HCT116 (cell line): ENCODE measurements at regions not wholly inside any gene's neighbourhood (a gene's known extent, or its start where the extent isn't known, plus 50 kb on each side); places are given as distances from the start of the nearest gene placed in this dataset.

Experiments
- ATAC-seq: fragments of 200-7000 bp; cut with Tn5 transposase; 2 replicates; pipeline ENCODE4 v1.9.1; 2020; ENCODE audit warnings: mild to moderate bottlenecking, moderate library complexity
- BruUV-seq: library from RNA; stranded (reverse); fragments of 400-500 nt; replicated peaks from 2 replicates; lab custom pipeline; 2021; lab: Mats Ljungman, UMichigan
- CTCF ChIA-PET: fragments of 300-600 bp; sonication (Branson Sonifier 250); formaldehyde crosslinking; loops from one replicate; lab custom pipeline; 2021; ENCODE audit warnings: antibody characterized with exemption; lab: Charles Lee
- POLR2A ChIA-PET: fragments of 300-600, 350-600 bp; sonication (Branson Sonifier 250); formaldehyde crosslinking; loops from one replicate; lab custom pipeline; 2021; ENCODE audit warnings: antibody characterized with exemption; lab: Charles Lee
- RAD21 ChIA-PET, 2 experiments: fragments of 300-600 bp; sonication (Branson Sonifier 250); formaldehyde crosslinking; loops; one replicate each; lab custom pipeline; 2023; ENCODE audit warnings: low total read pairs in 2 of 2; ENCODE audit not compliant: uncharacterized antibody in 2 of 2, unreplicated experiment in 2 of 2, low non-redundant PET in 1 of 2; lab: Charles Lee
- DNase-seq: peaks from one replicate; pipeline ENCODE4 v3.0.0-alpha.2; 2010; ENCODE audit warnings: low read depth, low spot score
- H2AFZ ChIP-seq: fragments of 200-600 bp; shearing (Covaris generic), sonication (generic); 2 replicates; pipeline ENCODE4 v1.6.1; 2017; ENCODE audit warnings: low read depth, mixed run types, mixed read lengths, antibody characterized with exemption, low read length; ENCODE audit not compliant: poor library complexity, severe bottlenecking
- H3K27ac ChIP-seq: 2 replicates; pipeline ENCODE4 v1.5.1; 2012; ENCODE audit warnings: low read depth, low read length
- H3K27me3 ChIP-seq: fragments of 200-600 bp; sonication (generic); 2 replicates; pipeline ENCODE4 v1.6.1; 2016; ENCODE audit warnings: mixed run types, low read length, mixed read lengths; ENCODE audit not compliant: insufficient read depth
- H3K36me3 ChIP-seq, 2 experiments: fragments of 200-500 bp in 1 of 2; fragments of 200-600 bp in 1 of 2; sonication (Bioruptor generic) in 1 of 2; sonication (generic) in 1 of 2; 2 replicates each; pipeline versions ENCODE4 v1.5.1 to v1.6.1; 2014 to 2016; ENCODE audit warnings: low read length in 2 of 2, inconsistent platforms in 1 of 2, mixed read lengths in 1 of 2, mixed run types in 1 of 2; ENCODE audit not compliant: insufficient read depth in 2 of 2, control insufficient read depth in 1 of 2
- H3K4me1 ChIP-seq, 2 experiments: fragments of 200-600 bp in 1 of 2; sonication (generic) in 1 of 2; 2 replicates each; pipeline versions ENCODE4 v1.5.1 to v1.6.1; 2012 to 2017; ENCODE audit warnings: low read length in 2 of 2, inconsistent platforms in 1 of 2, mild to moderate bottlenecking in 1 of 2, mixed read lengths in 1 of 2, mixed run types in 1 of 2, moderate library complexity in 1 of 2; ENCODE audit not compliant: insufficient read depth in 2 of 2, control insufficient read depth in 1 of 2
- H3K4me2 ChIP-seq: fragments of 200-600 bp; sonication (generic); 2 replicates; pipeline ENCODE4 v1.6.1; 2017; ENCODE audit warnings: mixed run types, low read length, mixed read lengths
- H3K4me3 ChIP-seq, 2 experiments: fragments of 200-600 bp in 1 of 2; sonication (generic) in 1 of 2; replicated peaks in 1 of 2; 2 replicates each; pipeline ENCODE4 v1.5.1; 2011 to 2016; ENCODE audit warnings: low read length in 2 of 2, control low read depth in 1 of 2, low read depth in 1 of 2, mild to moderate bottlenecking in 1 of 2, mixed read lengths in 1 of 2, mixed run types in 1 of 2
- H3K79me2 ChIP-seq: fragments of 200-600 bp; sonication (generic); 2 replicates; pipeline ENCODE4 v1.6.1; 2017; ENCODE audit warnings: mild to moderate bottlenecking, mixed run types, low read length, moderate library complexity, mixed read lengths; ENCODE audit not compliant: insufficient read depth
- H3K9ac ChIP-seq: fragments of 200-600 bp; sonication (generic); 2 replicates; pipeline ENCODE4 v1.6.1; 2016; ENCODE audit warnings: low read length, mixed read lengths
- H3K9me2 ChIP-seq: fragments of 200-600 bp; sonication (generic), shearing (Covaris generic); 2 replicates; pipeline ENCODE4 v1.6.1; 2017; ENCODE audit warnings: mixed run types, mild to moderate bottlenecking, moderate library complexity; ENCODE audit not compliant: insufficient read depth
- H3K9me3 ChIP-seq, 2 experiments: fragments of 200-500 bp in 1 of 2; fragments of 200-600 bp in 1 of 2; sonication (Bioruptor generic) in 1 of 2; sonication (generic) in 1 of 2; 2 replicates each; pipeline ENCODE4 v1.6.1; 2014 to 2017; ENCODE audit warnings: low read length in 2 of 2, mixed read lengths in 2 of 2, inconsistent platforms in 1 of 2, low read depth in 1 of 2, mild to moderate bottlenecking in 1 of 2, mixed run types in 1 of 2, moderate library complexity in 1 of 2; ENCODE audit not compliant: control insufficient read depth in 1 of 2, insufficient read depth in 1 of 2
- H4K20me1 ChIP-seq: fragments of 200-600 bp; sonication (generic), shearing (Covaris generic); 2 replicates; pipeline ENCODE4 v1.6.1; 2017; ENCODE audit warnings: mixed run types, mild to moderate bottlenecking, moderate library complexity; ENCODE audit not compliant: insufficient read depth
- CTCF ChIP-seq, 3 experiments: fragments of 200-600 bp in 1 of 3; sonication (generic) in 1 of 3; IDR thresholded peaks in 2 of 3; conservative IDR thresholded peaks in 1 of 3; 2 replicates each; pipeline ENCODE4 v1.5.1; 2012 to 2017; ENCODE audit warnings: low read depth in 2 of 3, low read length in 2 of 3, antibody characterized with exemption in 1 of 3, borderline replicate concordance in 1 of 3, control low read depth in 1 of 3, mild to moderate bottlenecking in 1 of 3, mixed read lengths in 1 of 3, mixed run types in 1 of 3, moderate library complexity in 1 of 3; ENCODE audit not compliant: insufficient read depth in 1 of 3
- EZH2 ChIP-seq: fragments of 200-600 bp; sonication (generic); IDR thresholded peaks from 2 replicates; pipeline ENCODE4 v1.6.1; 2017; ENCODE audit warnings: antibody characterized with exemption, mixed run types
- FOSL1 ChIP-seq: IDR thresholded peaks from 2 replicates; pipeline ENCODE4 v1.6.1; 2012; ENCODE audit warnings: low read depth
- POLR2AphosphoS5 ChIP-seq: IDR thresholded peaks from 2 replicates; pipeline ENCODE4 v1.6.1; 2011; ENCODE audit warnings: mild to moderate bottlenecking, low read depth, low read length, moderate library complexity
- YY1 ChIP-seq: IDR thresholded peaks from 2 replicates; pipeline ENCODE4 v1.6.1; 2011; ENCODE audit warnings: low read length, low read depth, moderate library complexity, mild to moderate bottlenecking; ENCODE audit not compliant: insufficient replicate concordance; ENCODE audit errors: extremely low read depth
- ZFX ChIP-seq: fragments of 450-650 bp; IDR thresholded peaks from 2 replicates; pipeline ENCODE4 v1.6.1; 2017
- intact Hi-C: fragments of 100-400 bp; cut with micrococcal nuclease; formaldehyde crosslinking; loops from 2 replicates; pipeline ENCODE4 v1.10.0; 2022

- Histone ChIP-seq H4K20me1 (no peaks in the 10 kb centered on the region), H3K27me3 (peaks cover 68% of the 10 kb centered on the region), H3K9me3 (no peaks in the 10 kb centered on the region), H3K36me3 (no peaks in the 10 kb centered on the region), H3K4me3 (no peak overlapping the region), H3K79me2 (no peaks in the 10 kb centered on the region), H3K9me2 (no peaks in the 10 kb centered on the region), H2AFZ (no peak overlapping the region), H3K4me1 (no peaks in the 10 kb centered on the region), H3K4me2 (no peak overlapping the region), H3K9ac (no peak overlapping the region), H3K27ac (no peak overlapping the region)
- DNase-seq (no peak), ATAC-seq (no peak)
- intact Hi-C loops: no loop called here
- POLR2A ChIA-PET: no interaction called here
- no TSS peak for BruUV-seq
- no peak for TF ChIP-seq YY1
- TF ChIP-seq POLR2AphosphoS5: no peak
- no peak for TF ChIP-seq ZFX
- TF ChIP-seq EZH2: no peak
- TF ChIP-seq FOSL1: no peak
- TF ChIP-seq CTCF (IDR thresholded peaks at IDR 0.05 in 2 of 3, conservative IDR thresholded peaks at IDR 0.05 in 1 of 3; ENCODE audit: borderline replicate concordance in 1 of 3, insufficient read depth in 1 of 3, low read depth in 2 of 3, low read length in 2 of 3): no peak
- RAD21 ChIA-PET: interaction anchor here in 1 of 2 experiments (0.6 kb wide), 1 partner anchor 153 kb away, joined by 3 read pairs; no protein-coding TSS in a partner anchor
- CTCF ChIA-PET: no interaction called here
These were observed 126.4 kb upstream of the E2F8 start for GRCh38 chr11:19366992-19367709.
